Neuron (in vitro differentiated cells): ENCODE measurements at regions not wholly inside any gene's neighbourhood (a gene's known extent, or its start where the extent isn't known, plus 50 kb on each side); places are given as distances from the start of the nearest gene placed in this dataset.

Experiments used
- H2AFZ ChIP-seq: one replicate; pipeline ENCODE4 v1.6.1; 2013; ENCODE audit warnings: low read depth, mild to moderate bottlenecking, inconsistent platforms, low read length, moderate library complexity
- H3K27me3 ChIP-seq: one replicate; pipeline ENCODE4 v1.6.1; 2013; ENCODE audit warnings: low read length; ENCODE audit not compliant: insufficient read depth
- H3K36me3 ChIP-seq: one replicate; pipeline ENCODE4 v1.6.1; 2013; ENCODE audit warnings: low read length; ENCODE audit not compliant: insufficient read depth
- H3K4me1 ChIP-seq: one replicate; pipeline ENCODE4 v1.6.1; 2013; ENCODE audit warnings: low read length; ENCODE audit not compliant: insufficient read depth
- H3K4me3 ChIP-seq: 2 replicates; pipeline ENCODE4 v1.5.1; 2013; ENCODE audit warnings: mild to moderate bottlenecking, low read length, moderate library complexity
- H3K9me3 ChIP-seq: one replicate; pipeline ENCODE4 v1.6.1; 2013; ENCODE audit warnings: low read length

DNA sequence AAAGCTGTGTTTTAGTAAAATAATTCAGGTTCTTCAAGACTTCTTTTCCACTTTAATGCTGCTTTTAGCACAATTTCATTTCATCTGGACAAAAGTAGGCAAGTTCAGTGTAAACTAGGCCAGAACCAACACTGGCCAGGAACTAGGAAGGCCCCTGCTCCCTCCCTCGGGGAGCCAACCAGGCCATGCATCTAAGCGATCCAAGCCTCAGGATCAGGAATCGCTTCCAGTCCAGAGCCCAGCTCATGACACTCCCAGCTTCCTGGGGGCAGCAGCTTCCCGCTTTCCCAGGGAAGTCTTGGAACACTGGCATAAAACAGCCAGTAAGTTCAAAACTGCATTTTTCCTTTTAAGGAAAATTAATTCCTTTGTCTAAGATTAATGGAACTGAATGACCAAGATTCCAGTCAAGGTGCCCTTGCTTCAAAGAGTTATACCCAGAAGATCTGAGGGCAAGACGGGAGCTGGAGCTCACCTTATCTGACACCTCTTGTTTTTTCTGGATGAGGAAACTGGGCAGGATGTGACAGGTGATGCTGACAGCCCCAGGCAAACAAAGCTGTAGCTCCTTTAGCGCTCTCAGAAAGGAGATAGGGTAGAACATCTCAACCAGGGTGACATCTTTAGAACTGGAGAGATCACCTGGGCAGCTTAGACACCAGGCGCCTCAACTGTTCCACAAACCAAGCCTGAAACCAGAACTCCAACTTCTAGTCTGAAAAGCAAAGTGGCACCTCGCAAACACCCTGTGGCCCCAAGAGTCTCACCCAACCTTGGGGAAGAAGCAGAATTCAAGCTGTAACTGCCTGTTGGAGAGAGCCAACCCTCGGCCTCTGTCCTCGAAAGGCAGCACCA, 61.4 kb upstream of the PNMA1 start:
- Histone ChIP-seq H2AFZ (no peak overlapping the region), H3K36me3 (no peaks in the 10 kb centered on the region), H3K4me1 (peaks cover 7% of the 10 kb centered on the region), H3K4me3 (no peak overlapping the region), H3K27me3 (no peaks in the 10 kb centered on the region), H3K9me3 (no peaks in the 10 kb centered on the region)

DNA sequence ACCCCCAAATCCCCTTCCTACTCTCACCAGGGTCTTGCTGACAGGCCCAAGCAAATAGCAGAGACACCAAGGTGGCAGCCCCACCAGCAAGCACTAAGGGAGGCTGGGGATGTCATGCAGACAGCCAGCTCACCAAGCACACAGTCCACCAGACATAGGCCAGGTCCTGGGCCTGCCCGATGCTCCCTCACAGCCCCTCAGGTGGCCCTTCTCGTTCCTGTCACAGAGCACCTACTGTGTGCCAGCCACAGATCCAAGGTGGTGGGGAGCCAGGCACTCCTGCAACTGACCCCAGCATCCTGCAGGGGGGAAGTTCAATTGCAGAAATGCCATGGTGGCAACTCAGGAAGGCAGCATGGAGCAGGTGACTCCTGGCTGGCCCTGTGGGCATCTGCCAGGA, 60.5 kb upstream of the PNMA1 start:
- Histone ChIP-seq H3K36me3 (no peaks in the 10 kb centered on the region), H3K9me3 (no peaks in the 10 kb centered on the region), H3K27me3 (no peaks in the 10 kb centered on the region), H3K4me3 (no peak overlapping the region), H3K4me1 (peaks cover 7% of the 10 kb centered on the region), H2AFZ (no peak overlapping the region)

DNA sequence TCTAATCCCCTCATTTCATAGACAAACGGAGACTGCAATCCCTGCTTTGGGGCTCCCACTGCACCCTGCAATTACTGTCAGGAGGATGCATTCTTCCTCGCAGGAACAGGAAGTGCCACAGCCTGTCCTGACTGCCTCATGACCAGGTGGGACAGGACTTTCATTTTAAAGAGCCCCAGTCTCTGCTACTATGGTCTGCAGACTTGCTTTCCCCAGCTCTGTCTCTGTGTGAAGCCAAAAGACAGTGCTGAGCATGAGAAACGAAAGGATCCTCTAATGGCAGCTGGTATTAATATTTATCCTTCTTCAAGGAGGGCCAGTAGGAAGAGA, 60.0 kb upstream of the PNMA1 start:
- Histone ChIP-seq H2AFZ (no peak overlapping the region), H3K36me3 (no peaks in the 10 kb centered on the region), H3K27me3 (no peaks in the 10 kb centered on the region), H3K4me1 (peaks cover 7% of the 10 kb centered on the region), H3K9me3 (no peaks in the 10 kb centered on the region), H3K4me3 (no peak overlapping the region)

DNA sequence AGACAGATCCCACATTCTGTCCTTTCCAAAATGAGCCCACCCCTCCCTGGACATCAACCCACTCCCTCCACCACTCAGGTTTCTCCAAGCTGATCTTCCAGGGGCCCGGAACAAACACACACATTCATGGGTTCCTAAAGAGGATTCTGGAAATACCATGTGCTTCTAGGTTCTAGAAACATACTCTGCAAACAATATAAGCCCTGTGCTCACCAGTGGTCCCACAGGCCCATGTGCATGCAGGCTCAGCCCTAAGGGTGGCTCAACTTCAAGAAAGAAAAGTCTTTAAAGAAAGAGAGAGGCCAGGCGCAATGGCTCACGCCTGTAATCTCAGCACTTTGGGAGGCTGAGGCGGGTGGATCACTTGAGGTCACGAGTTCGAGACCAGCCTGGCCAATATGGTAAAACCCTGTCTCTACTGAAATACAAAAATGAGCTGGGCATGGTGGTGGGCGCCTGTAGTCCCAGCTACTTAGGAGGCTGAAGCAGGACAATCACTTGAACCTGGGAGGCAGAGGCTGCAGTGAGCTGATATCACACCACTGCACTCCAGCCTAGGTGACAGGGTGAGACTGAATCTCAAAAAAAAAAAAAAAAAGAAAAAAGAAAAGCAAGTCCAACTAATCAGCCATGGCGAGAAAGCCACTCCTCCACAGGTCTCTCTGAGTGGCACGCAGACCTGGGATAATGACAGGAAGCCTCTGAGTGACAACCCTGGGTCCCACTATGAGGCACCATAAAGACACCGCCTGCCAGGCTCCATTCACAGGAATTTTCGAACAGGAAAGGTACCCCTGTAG, 59.5 kb upstream of the PNMA1 start:
- Histone ChIP-seq H2AFZ (no peak overlapping the region), H3K27me3 (no peaks in the 10 kb centered on the region), H3K4me1 (peaks cover 7% of the 10 kb centered on the region)

DNA sequence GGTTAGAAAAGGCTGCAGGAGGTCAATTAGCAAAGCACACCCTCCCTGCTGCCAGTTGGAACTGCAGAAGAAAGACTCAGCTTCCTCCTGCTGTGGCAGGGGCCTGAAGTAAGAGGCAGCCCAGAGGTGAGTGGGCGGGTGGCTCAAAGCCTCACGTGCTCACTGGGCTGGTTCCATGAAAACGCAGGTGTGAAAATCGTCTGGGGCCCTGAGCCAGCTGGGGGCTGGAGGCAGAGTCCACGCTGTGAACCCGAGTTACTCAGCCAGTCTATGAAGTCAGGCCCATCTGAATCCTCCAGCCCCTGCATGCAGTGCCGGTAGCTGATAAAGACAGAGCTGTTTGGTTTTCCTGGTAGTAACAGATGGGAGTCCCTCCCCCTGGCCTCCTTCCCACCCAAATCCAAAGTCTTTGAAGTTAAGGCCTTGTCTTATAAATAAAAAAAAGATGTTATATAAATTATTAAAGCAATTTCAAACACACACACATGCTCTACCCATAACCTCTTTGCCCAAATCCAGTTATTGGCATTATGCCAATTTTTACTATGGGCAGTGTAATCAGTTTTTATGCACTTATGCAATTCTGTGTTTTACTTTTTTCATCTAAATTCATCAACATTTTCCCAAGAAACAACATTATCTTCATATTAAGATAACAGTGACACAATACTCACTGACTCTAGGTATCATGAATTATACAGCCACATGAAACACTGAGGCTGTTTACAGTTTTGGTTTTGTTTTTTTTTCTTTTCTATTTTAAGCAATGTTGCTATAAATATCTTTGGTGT, 57.9 kb upstream of the PNMA1 start:
- no peaks in the 10 kb centered on the region for H3K27me3 ChIP-seq
- peaks cover 7% of the 10 kb centered on the region for H3K4me1 ChIP-seq
- no peaks in the 10 kb centered on the region for H3K36me3 ChIP-seq
- no peak overlapping the region for H3K4me3 ChIP-seq
- no peak overlapping the region for H2AFZ ChIP-seq
- no peaks in the 10 kb centered on the region for H3K9me3 ChIP-seq

More for the DNA sequence above, 59.5 kb upstream of the PNMA1 start:
- Histone ChIP-seq H3K4me3 (no peak overlapping the region), H3K9me3 (no peaks in the 10 kb centered on the region), H3K36me3 (no peaks in the 10 kb centered on the region)

DNA sequence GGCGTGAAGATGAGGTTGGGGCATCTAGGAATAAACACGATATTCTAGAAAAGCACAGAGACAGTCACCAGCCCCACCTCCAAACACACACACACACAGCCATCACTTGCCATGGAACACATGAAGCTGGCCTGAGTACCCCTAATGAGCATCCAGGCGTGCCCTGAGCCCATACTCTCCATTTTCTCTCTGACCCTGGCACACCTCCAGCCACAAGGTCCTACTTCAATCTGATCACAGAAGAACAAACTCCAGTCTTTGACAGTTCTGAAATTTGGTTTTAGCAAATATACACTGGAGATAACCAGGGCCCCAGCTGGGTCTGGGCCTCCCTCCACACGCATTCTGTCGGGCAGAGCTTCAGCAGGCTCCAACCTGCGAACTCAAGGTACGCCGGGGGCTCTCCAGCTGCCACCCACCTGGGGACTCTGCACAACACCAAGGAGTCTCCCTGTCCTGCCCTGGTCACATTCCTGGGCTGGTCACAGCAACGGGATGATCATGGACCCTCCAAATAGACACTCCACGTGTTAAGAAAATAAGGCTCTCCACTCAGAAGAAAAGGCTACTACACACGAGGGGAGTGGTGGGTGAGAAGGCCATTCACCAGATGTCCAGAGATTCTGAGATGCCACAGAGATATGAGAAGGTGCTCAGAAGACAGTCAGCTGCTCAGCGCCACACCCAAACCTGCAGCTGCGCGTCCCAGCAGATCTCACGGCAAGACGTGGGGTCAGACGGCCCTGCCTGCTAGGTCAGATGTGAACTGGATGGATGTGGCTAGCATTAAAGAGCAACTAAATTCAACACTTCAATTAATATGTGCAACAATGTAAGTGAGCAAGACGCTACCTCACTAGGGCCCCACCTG, 57.0 kb upstream of the PNMA1 start:
- H3K4me3 ChIP-seq: no peak overlapping the region
- H2AFZ ChIP-seq: no peak overlapping the region
- H3K27me3 ChIP-seq: no peaks in the 10 kb centered on the region
- no peaks in the 10 kb centered on the region for H3K9me3 ChIP-seq
- no peaks in the 10 kb centered on the region for H3K36me3 ChIP-seq
- H3K4me1 ChIP-seq: peaks cover 7% of the 10 kb centered on the region

DNA sequence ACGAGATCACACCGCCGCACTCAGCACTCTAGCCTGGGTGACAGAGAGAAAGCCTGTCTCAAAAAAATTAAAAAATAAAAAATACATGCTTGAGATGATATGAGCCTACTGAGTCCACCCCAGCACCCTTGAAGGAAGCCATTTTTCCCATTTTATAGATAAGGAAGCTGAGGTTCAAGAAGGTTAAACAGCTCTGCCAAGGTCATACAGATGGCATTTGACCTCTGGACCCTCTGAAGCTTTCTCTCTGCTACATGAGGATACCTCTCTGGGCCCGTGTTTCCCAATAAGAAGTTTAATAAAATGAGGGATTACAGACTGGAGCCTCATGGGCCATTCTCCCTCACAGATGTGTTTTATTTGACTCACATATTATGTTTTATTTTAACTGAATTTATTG, 53.9 kb upstream of the PNMA1 start:
- Histone ChIP-seq H2AFZ (no peak overlapping the region), H3K4me3 (no peak overlapping the region), H3K9me3 (no peaks in the 10 kb centered on the region), H3K27me3 (no peaks in the 10 kb centered on the region), H3K36me3 (no peaks in the 10 kb centered on the region), H3K4me1 (peaks cover 7% of the 10 kb centered on the region)

DNA sequence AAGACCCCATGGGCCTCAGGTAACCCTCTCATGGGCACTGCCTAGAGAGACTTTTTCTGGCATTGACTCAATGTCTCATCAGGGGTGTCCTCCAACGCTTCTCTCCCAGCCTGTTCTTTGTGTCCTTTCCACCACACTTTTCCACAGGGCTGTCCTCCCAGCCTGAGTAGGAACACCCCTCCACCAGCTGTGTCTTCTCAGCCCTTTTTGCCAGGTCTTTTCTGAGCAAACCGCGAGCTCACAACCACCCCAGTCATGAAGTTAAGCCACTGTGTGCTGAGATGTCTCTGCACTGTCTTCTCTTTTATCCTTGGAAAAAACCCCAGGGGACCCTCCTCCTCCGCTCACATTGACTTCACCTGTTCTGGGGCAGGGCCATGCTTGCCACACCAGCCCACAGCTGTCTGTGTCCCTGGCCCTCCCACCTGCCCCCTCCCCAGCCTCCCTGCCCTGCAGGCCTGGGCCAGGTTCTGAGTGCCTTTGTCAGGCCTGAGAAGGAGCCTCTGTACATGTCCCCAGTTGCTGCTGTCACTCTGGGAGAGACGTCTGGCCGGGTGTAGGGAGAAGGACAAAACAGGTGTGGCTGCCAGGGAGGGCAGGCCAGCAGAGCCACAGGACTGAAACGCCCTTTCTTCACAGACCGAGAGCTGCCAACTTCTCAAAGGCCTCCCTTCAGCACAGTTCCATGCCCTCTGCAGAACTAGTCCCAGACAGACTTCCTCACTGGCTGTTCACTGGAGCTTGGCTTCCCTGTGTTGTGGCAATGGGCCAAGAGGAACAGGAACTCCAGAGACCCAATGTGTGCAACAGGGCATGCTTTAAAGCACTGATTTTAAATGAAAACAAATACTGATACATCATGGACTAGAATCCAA, 50.5 kb upstream of the PNMA1 start:
- no peak overlapping the region for H3K4me3 ChIP-seq
- no peaks in the 10 kb centered on the region for H3K9me3 ChIP-seq
- no peaks in the 10 kb centered on the region for H3K36me3 ChIP-seq
- no peaks in the 10 kb centered on the region for H3K27me3 ChIP-seq
- H2AFZ ChIP-seq: no peak overlapping the region
- peaks cover 19% of the 10 kb centered on the region for H3K4me1 ChIP-seq
